Neural crest cell (in vitro differentiated cells): ENCODE measurements at regions not wholly inside any gene's neighbourhood (a gene's known extent, or its start where the extent isn't known, plus 50 kb on each side); places are given as distances from the start of the nearest gene placed in this dataset.

ENCODE experiments used
- DNase-seq: peaks from one replicate; pipeline ENCODE4 v3.0.0; 2021; ENCODE audit warnings: low read depth, mixed read lengths, low spot score
- H3K27ac Mint-ChIP-seq: one replicate; pipeline ENCODE4 v1.8.0; 2021; ENCODE audit warnings: mild to moderate bottlenecking, mixed read lengths; ENCODE audit not compliant: unreplicated experiment
- H3K27me3 Mint-ChIP-seq: 2 replicates; pipeline ENCODE4 v1.8.0; 2021; ENCODE audit warnings: low read depth, mild to moderate bottlenecking, mixed read lengths
- H3K36me3 Mint-ChIP-seq: 2 replicates; pipeline ENCODE4 v1.8.0; 2021; ENCODE audit warnings: low read depth, mild to moderate bottlenecking, mixed read lengths
- H3K4me1 Mint-ChIP-seq: 2 replicates; pipeline ENCODE4 v1.8.0; 2021; ENCODE audit warnings: mixed read lengths
- H3K4me3 Mint-ChIP-seq: one replicate; pipeline ENCODE4 v1.8.0; 2021; ENCODE audit warnings: mild to moderate bottlenecking, mixed read lengths
- H3K9me3 Mint-ChIP-seq: 2 replicates; pipeline ENCODE4 v1.8.0; 2021; ENCODE audit warnings: mixed read lengths
- CTCF ChIP-seq: fragments of 200-600 bp; sonication (generic); conservative IDR thresholded peaks from 2 replicates; pipeline ENCODE4 v1.5.0; 2021; ENCODE audit warnings: antibody characterized with exemption, mild to moderate bottlenecking

GRCh38 chr6:108738684-108739416 is 109.4 kb upstream of the ARMC2 start:
- H3K9me3 Mint-ChIP-seq, result no peaks in the 10 kb centered on the region
- peaks cover 56% of the 10 kb centered on the region for H3K27me3 Mint-ChIP-seq
- no peak for DNase-seq
- no peaks in the 10 kb centered on the region for H3K36me3 Mint-ChIP-seq
- TF ChIP-seq CTCF, result no peak
- no peak overlapping the region for H3K4me3 Mint-ChIP-seq
- peaks cover 46% of the 10 kb centered on the region for H3K4me1 Mint-ChIP-seq
- no peak overlapping the region for H3K27ac Mint-ChIP-seq

- Mint-ChIP-seq H3K9me3 (no peaks in the 10 kb centered on the region), H3K27ac (no peak overlapping the region), H3K4me3 (peak overlapping the region; percentile 8), H3K36me3 (no peaks in the 10 kb centered on the region), H3K4me1 (peaks cover 55% of the 10 kb centered on the region), H3K27me3 (peaks cover 48% of the 10 kb centered on the region)
- no peak for DNase-seq
- no peak for TF ChIP-seq CTCF
Observed at GRCh38 chr6:108739496-108740330, 108.5 kb upstream of the ARMC2 start.

- no peak overlapping the region for H3K4me3 Mint-ChIP-seq
- no peak for TF ChIP-seq CTCF
- H3K36me3 Mint-ChIP-seq, result no peaks in the 10 kb centered on the region
- peaks cover 33% of the 10 kb centered on the region for H3K27me3 Mint-ChIP-seq
- H3K9me3 Mint-ChIP-seq, result no peaks in the 10 kb centered on the region
- peak overlapping the region; percentile 70 for H3K27ac Mint-ChIP-seq
- H3K4me1 Mint-ChIP-seq, result peaks cover 51% of the 10 kb centered on the region
- no peak for DNase-seq
Observed at GRCh38 chr6:108741331-108741989, 106.8 kb upstream of the ARMC2 start.

DNA sequence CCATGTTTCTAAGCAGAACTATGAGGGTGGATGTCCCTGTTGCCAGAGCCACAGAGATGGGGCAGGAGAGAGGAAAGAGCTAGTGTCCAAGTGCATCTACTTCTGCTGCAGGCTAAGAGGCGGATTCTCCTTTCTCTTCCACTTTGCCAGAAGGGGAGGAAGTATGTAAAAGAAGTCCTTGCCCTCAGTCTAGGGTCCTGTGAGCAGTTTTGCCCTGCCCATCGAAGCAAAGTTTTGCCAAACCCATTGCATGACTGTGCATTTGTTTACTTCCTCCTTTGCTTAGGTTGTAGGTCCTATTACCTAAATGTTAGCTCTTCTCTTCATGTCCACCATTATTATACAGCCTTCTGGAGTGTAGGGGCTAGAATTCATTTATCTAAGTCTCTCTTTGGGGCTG is 106.2 kb upstream of the ARMC2 start:
- Mint-ChIP-seq H3K9me3 (no peaks in the 10 kb centered on the region), H3K4me3 (no peak overlapping the region), H3K27me3 (peaks cover 29% of the 10 kb centered on the region), H3K36me3 (no peaks in the 10 kb centered on the region), H3K4me1 (peaks cover 52% of the 10 kb centered on the region), H3K27ac (peak overlapping the region; percentile 48)
- no peak for DNase-seq
- no peak for TF ChIP-seq CTCF

DNA sequence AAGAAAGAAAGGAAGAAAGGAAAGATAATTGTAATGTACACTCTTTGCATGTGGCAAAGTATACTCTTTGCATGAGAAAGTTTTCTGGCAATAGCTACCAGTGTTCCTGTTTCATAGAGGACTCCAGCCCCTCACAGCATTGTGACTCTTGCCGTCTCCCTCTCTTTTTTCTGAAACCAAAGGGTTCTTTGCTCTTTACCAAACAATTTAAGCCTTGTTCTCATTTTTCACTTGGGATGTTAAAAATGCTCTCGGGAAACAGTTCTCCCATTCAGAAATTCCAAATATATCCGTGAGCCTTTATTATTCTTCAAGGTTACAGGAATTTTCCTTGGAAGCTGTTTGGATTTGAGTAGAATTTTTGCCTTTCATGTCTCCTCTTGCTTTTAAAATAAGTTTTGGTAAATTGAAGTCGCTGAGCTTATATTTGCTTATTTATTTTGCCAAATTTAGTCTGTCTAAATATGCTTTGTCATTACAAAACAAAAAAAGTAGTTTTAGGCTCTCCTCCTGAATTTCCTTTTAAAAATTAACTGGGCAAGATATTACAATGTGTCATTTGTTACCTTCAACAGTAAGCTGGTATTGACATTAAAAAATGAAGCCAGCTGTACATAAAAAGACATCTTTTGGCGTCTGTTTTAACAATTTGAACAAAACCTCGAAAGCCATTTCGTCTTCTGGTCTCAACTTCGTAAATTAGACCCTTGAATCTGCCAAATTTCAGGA is 103.8 kb upstream of the ARMC2 start:
- H3K27me3 Mint-ChIP-seq, result peaks cover 17% of the 10 kb centered on the region
- H3K4me1 Mint-ChIP-seq, result peaks cover 51% of the 10 kb centered on the region
- peak overlapping the region; percentile 15 for H3K4me3 Mint-ChIP-seq
- no peak for TF ChIP-seq CTCF
- H3K36me3 Mint-ChIP-seq, result no peaks in the 10 kb centered on the region
- no peak for DNase-seq
- no peaks in the 10 kb centered on the region for H3K9me3 Mint-ChIP-seq
- peak overlapping the region; percentile 89 for H3K27ac Mint-ChIP-seq
